Spleen (tissue), 7 donors: ENCODE measurements at regions not wholly inside any gene's neighbourhood (a gene's known extent, or its start where the extent isn't known, plus 50 kb on each side); places are given as distances from the start of the nearest gene placed in this dataset.

Source experiments
- CTCF ChIP-seq, 11 experiments: fragments of 200-600 bp in 7 of 11; fragments of 450-650 bp in 4 of 11; sonication (generic) in 4 of 11; IDR thresholded peaks in 8 of 11; conservative IDR thresholded peaks in 3 of 11; 1 replicate in 7 of 11; 2 replicates in 4 of 11; pipeline versions ENCODE4 v1.4.0 to v1.8.0; 2016 to 2021; ENCODE audit warnings: antibody characterized with exemption in 11 of 11, inconsistent platforms in 4 of 11, mild to moderate bottlenecking in 1 of 11
- POLR2A ChIP-seq, 3 donors: fragments of 450-650 bp; IDR thresholded peaks; one replicate each; pipeline ENCODE4 v1.5.1; 2017; ENCODE audit warnings: antibody characterized with exemption in 3 of 3, mild to moderate bottlenecking in 1 of 3
- donor health status: DM: no; HTN: no; CAD: no; lungs with moderate emphysema.
- donor health status: DM: no; HTN: no; CAD: no.
- donor health status: DM: no; HTN: no; CAD: no.

- TF ChIP-seq CTCF (IDR thresholded peaks at IDR 0.05 in 8 of 11, conservative IDR thresholded peaks at IDR 0.05 in 3 of 11) (no peak), POLR2A (IDR thresholded peaks at IDR 0.05) (no peak)
Measured at GRCh38 chr1:4531842-4532241, 122.6 kb upstream of the AJAP1 start.
